ENCODE measurements at regions not wholly inside any gene's neighbourhood (a gene's known extent, or its start where the extent isn't known, plus 50 kb on each side); places are given as distances from the start of the nearest gene placed in this dataset.

GRCh38 chr2:195515551-195515950 is 141.5 kb upstream of the SLC39A10 start:
- H2AFZ ChIP-seq (ENCODE audit: control insufficient read depth, low read depth, low read length), result no peak overlapping the region
- SMC1A ChIA-PET (ENCODE audit: uncharacterized antibody, unreplicated experiment), result interaction anchor here (1.1 kb wide), 1 partner anchor 17 kb away, joined by 4 read pairs; no protein-coding TSS in a partner anchor
- H3K4me1 ChIP-seq (ENCODE audit: control insufficient read depth, insufficient read depth, low read length), result no peaks in the 10 kb centered on the region
- FAIRE-seq (no peak), DNase-seq (ENCODE audit: low read depth, low spot score) (no peak), ATAC-seq (no peak)
- CTCF ChIA-PET, result interaction anchor here (1.1 to 2.1 kb wide), 4 partner anchors 14 to 145 kb away, joined by 3 to 6 read pairs (median 4); no protein-coding TSS in a partner anchor
- TF ChIP-seq TCF12 (IDR thresholded peaks at IDR 0.05; ENCODE audit: low read depth, low read length) (no peak), SMARCA5 (IDR thresholded peaks at IDR 0.05) (no peak), SRF (IDR thresholded peaks at IDR 0.05; ENCODE audit: low read depth in 2 of 2, low read length in 2 of 2) (no peak), ZSCAN29 (IDR thresholded peaks at IDR 0.05) (no peak)
- RAD21 ChIA-PET (ENCODE audit: unreplicated experiment), result interaction anchor here (1.1 kb wide), 1 partner anchor 17 kb away, joined by 3 read pairs; no protein-coding TSS in a partner anchor
- no peaks in the 10 kb centered on the region for H3K36me3 ChIP-seq (ENCODE audit: control insufficient read depth in 2 of 2, insufficient read depth in 2 of 2, low read length in 1 of 2)
- in situ Hi-C loops (cut with MboI) (no loop called here), intact Hi-C loops (cut with micrococcal nuclease; ENCODE audit: unreplicated experiment) (no loop called here)
- POLR2A ChIA-PET, result interaction anchor here (1.1 to 1.3 kb wide), 2 partner anchors 15 to 18 kb away, joined by 5 read pairs; no protein-coding TSS in a partner anchor
- no peaks in the 10 kb centered on the region for H3K27me3 ChIP-seq (replicated peaks in 1 of 2; ENCODE audit: control insufficient read depth in 2 of 2, insufficient read depth in 2 of 2, low read length in 1 of 2)
- no peak overlapping the region for H3K27ac ChIP-seq (ENCODE audit: control insufficient read depth, insufficient read depth)
- BruUV-seq (replicated peaks), result no TSS peak
- no peaks in the 10 kb centered on the region for H4K20me1 ChIP-seq (ENCODE audit: control insufficient read depth, insufficient read depth)
- no peak overlapping the region for H3K4me3 ChIP-seq
- no peak overlapping the region for H3K9ac ChIP-seq (ENCODE audit: control insufficient read depth, insufficient read depth, low read length)
- H3K9me3 ChIP-seq (replicated peaks; ENCODE audit: control insufficient read depth, insufficient read depth, low read length), result no peaks in the 10 kb centered on the region
- WGBS (ENCODE audit: insufficient coverage, insufficient replicate concordance, low lambda C conversion rate, missing lambda C conversion rate), result 83% methylated on average over 14 of the region's 24 CpGs
- no peaks in the 10 kb centered on the region for H3K79me2 ChIP-seq (ENCODE audit: control insufficient read depth, insufficient read depth, low read length)
- H3K4me2 ChIP-seq (ENCODE audit: control insufficient read depth, insufficient read depth), result no peak overlapping the region

GRCh38 chr2:195514365-195514764 is 142.7 kb upstream of the SLC39A10 start:
- in situ Hi-C loops (cut with MboI) (no loop called here), intact Hi-C loops (cut with micrococcal nuclease; ENCODE audit: unreplicated experiment) (no loop called here)
- Histone ChIP-seq H3K79me2 (ENCODE audit: control insufficient read depth, insufficient read depth, low read length) (no peaks in the 10 kb centered on the region), H3K4me1 (ENCODE audit: control insufficient read depth, insufficient read depth, low read length) (no peaks in the 10 kb centered on the region), H3K27ac (ENCODE audit: control insufficient read depth, insufficient read depth) (no peak overlapping the region), H3K9me3 (replicated peaks; ENCODE audit: control insufficient read depth, insufficient read depth, low read length) (no peaks in the 10 kb centered on the region), H3K36me3 (ENCODE audit: control insufficient read depth in 2 of 2, insufficient read depth in 2 of 2, low read length in 1 of 2) (no peaks in the 10 kb centered on the region), H3K27me3 (replicated peaks in 1 of 2; ENCODE audit: control insufficient read depth in 2 of 2, insufficient read depth in 2 of 2, low read length in 1 of 2) (no peaks in the 10 kb centered on the region), H2AFZ (ENCODE audit: control insufficient read depth, low read depth, low read length) (no peak overlapping the region), H3K4me3 (no peak overlapping the region), H4K20me1 (ENCODE audit: control insufficient read depth, insufficient read depth) (no peaks in the 10 kb centered on the region), H3K4me2 (ENCODE audit: control insufficient read depth, insufficient read depth) (no peak overlapping the region), H3K9ac (ENCODE audit: control insufficient read depth, insufficient read depth, low read length) (no peak overlapping the region)
- ATAC-seq (no peak), FAIRE-seq (no peak), DNase-seq (ENCODE audit: low read depth, low spot score) (no peak)
- ChIA-PET CTCF (interaction anchor here (1.1 to 2.1 kb wide), 3 partner anchors 17 to 146 kb away, joined by 4 to 6 read pairs (median 4); no protein-coding TSS in a partner anchor), POLR2A (interaction anchor here (0.6 to 1.3 kb wide), 6 partner anchors 16 to 152 kb away, joined by 3 to 5 read pairs (median 3); no protein-coding TSS in a partner anchor), RAD21 (ENCODE audit: unreplicated experiment) (interaction anchor here (0.7 to 0.9 kb wide), 3 partner anchors 20 to 198 kb away, joined by 4 to 5 read pairs (median 4); no protein-coding TSS in a partner anchor), SMC1A (ENCODE audit: uncharacterized antibody, unreplicated experiment) (interaction anchor here (0.9 to 1.1 kb wide), 5 partner anchors 16 to 150 kb away, joined by 3 to 4 read pairs (median 3); no protein-coding TSS in a partner anchor)
- WGBS (ENCODE audit: insufficient coverage, insufficient replicate concordance, low lambda C conversion rate, missing lambda C conversion rate), result 57% methylated on average over 2 of the region's 2 CpGs
- 0 out of 4 replicates have a peak, but pooled peaks of 1 of the 2 experiments have one; percentile 27 for TF ChIP-seq SRF (IDR thresholded peaks at IDR 0.05; ENCODE audit: low read depth in 2 of 2, low read length in 2 of 2)
- no peak for TF ChIP-seq ATF7 (IDR thresholded peaks at IDR 0.05; ENCODE audit: low read depth)
- BruUV-seq (replicated peaks), result no TSS peak

Measured in GM12878 (cell line).